Endodermal cell (in vitro differentiated cells): ENCODE measurements at regions not wholly inside any gene's neighbourhood (a gene's known extent, or its start where the extent isn't known, plus 50 kb on each side); places are given as distances from the start of the nearest gene placed in this dataset.

Source experiments
- DNase-seq: peaks from one replicate; pipeline ENCODE4 v3.0.0-alpha.2; 2017
- H3K27ac ChIP-seq: 2 replicates; pipeline ENCODE4 v1.5.1; 2013; ENCODE audit warnings: mild to moderate bottlenecking, low read depth, low read length, moderate library complexity
- H3K27me3 ChIP-seq: 2 replicates; pipeline ENCODE4 v1.6.1; 2013; ENCODE audit warnings: mild to moderate bottlenecking, low read length, moderate library complexity; ENCODE audit not compliant: insufficient read depth, control insufficient read depth, poor library complexity, severe bottlenecking
- H3K36me3 ChIP-seq: 2 replicates; pipeline ENCODE4 v1.7.0; 2013; ENCODE audit warnings: mild to moderate bottlenecking, low read length, moderate library complexity; ENCODE audit not compliant: control insufficient read depth, insufficient read depth
- H3K4me1 ChIP-seq: one replicate; pipeline ENCODE4 v1.7.0; 2013; ENCODE audit warnings: low read length; ENCODE audit not compliant: control insufficient read depth, insufficient read depth
- H3K4me3 ChIP-seq: 2 replicates; pipeline ENCODE4 v1.5.1; 2013; ENCODE audit warnings: mild to moderate bottlenecking, low read length, moderate library complexity
- H3K9ac ChIP-seq: 2 replicates; pipeline ENCODE4 v1.6.1; 2013; ENCODE audit warnings: mild to moderate bottlenecking, low read length, moderate library complexity; ENCODE audit not compliant: poor library complexity, severe bottlenecking; ENCODE audit errors: extremely low read depth
- H3K9me3 ChIP-seq: 2 replicates; pipeline ENCODE4 v1.6.1; 2013; ENCODE audit warnings: mild to moderate bottlenecking, low read length, moderate library complexity; ENCODE audit not compliant: control insufficient read depth
- H3K27ac Mint-ChIP-seq: 2 replicates; pipeline ENCODE4 v1.8.0; 2020; ENCODE audit warnings: mixed read lengths
- H3K27me3 Mint-ChIP-seq: 2 replicates; pipeline ENCODE4 v1.8.0; 2021; ENCODE audit warnings: mild to moderate bottlenecking, mixed read lengths; ENCODE audit not compliant: insufficient read depth
- H3K36me3 Mint-ChIP-seq: 2 replicates; pipeline ENCODE4 v1.8.0; 2020; ENCODE audit warnings: low read depth, mixed read lengths
- H3K4me1 Mint-ChIP-seq: 2 replicates; pipeline ENCODE4 v1.8.0; 2020; ENCODE audit warnings: mixed read lengths
- H3K4me3 Mint-ChIP-seq: 2 replicates; pipeline ENCODE4 v1.8.0; 2020; ENCODE audit warnings: mild to moderate bottlenecking, moderate library complexity, mixed read lengths
- H3K9me3 Mint-ChIP-seq: 2 replicates; pipeline ENCODE4 v1.8.0; 2020; ENCODE audit warnings: mild to moderate bottlenecking, mixed read lengths
- CTCF ChIP-seq: fragments of 200-600 bp; sonication (generic); conservative IDR thresholded peaks from 2 replicates; pipeline ENCODE4 v1.5.0; 2021; ENCODE audit warnings: antibody characterized with exemption, mild to moderate bottlenecking
- WGBS, 2 experiments: methylation state at CpG; one replicate each; pipeline versions ENCODE4 v1.1.5 to v1.1.7; 2013; ENCODE audit warnings: missing lambda C conversion rate in 2 of 2, mixed read lengths in 1 of 2; ENCODE audit not compliant: insufficient coverage in 1 of 2, insufficient read length in 1 of 2; 5-methylcytosine and 5-hydroxymethylcytosine counted together

- H3K36me3 Mint-ChIP-seq = no peaks in the 10 kb centered on the region
- H3K4me1 Mint-ChIP-seq = peaks cover 11% of the 10 kb centered on the region
- Histone ChIP-seq H3K27me3 (no peaks in the 10 kb centered on the region), H3K9me3 (no peaks in the 10 kb centered on the region), H3K4me3 (no peak overlapping the region), H3K36me3 (no peaks in the 10 kb centered on the region), H3K4me1 (no peaks in the 10 kb centered on the region), H3K9ac (no peak overlapping the region), H3K27ac (no peak overlapping the region)
- no peak for DNase-seq
- H3K9me3 Mint-ChIP-seq = no peaks in the 10 kb centered on the region
- peaks cover 5% of the 10 kb centered on the region for H3K27me3 Mint-ChIP-seq
- TF ChIP-seq CTCF = no peak
- no peak overlapping the region for H3K27ac Mint-ChIP-seq
- H3K4me3 Mint-ChIP-seq = no peak overlapping the region
- WGBS, 2 experiments = 90 to 94% methylated on average over 4 of the region's 4 CpGs
Observed at GRCh38 chr6:44548319-44548718, 160.8 kb downstream of the CDC5L start.

- Mint-ChIP-seq H3K36me3 (no peaks in the 10 kb centered on the region), H3K9me3 (no peaks in the 10 kb centered on the region), H3K4me1 (peaks cover 4% of the 10 kb centered on the region), H3K4me3 (no peak overlapping the region), H3K27ac (no peak overlapping the region), H3K27me3 (peaks cover 5% of the 10 kb centered on the region)
- H3K4me1 ChIP-seq = no peaks in the 10 kb centered on the region
- no peak overlapping the region for H3K9ac ChIP-seq
- H3K36me3 ChIP-seq = no peaks in the 10 kb centered on the region
- no peak overlapping the region for H3K4me3 ChIP-seq
- no peaks in the 10 kb centered on the region for H3K9me3 ChIP-seq
- no peak for DNase-seq
- no peaks in the 10 kb centered on the region for H3K27me3 ChIP-seq
- H3K27ac ChIP-seq = no peak overlapping the region
- WGBS, 2 experiments = 97% methylated on average over 3 of the region's 3 CpGs; no CpG with 5 or more reads in 1 of the 2 experiments
- no peak for TF ChIP-seq CTCF
Observed at GRCh38 chr6:44549516-44549915, 162.0 kb downstream of the CDC5L start.

- Histone ChIP-seq H3K9ac (no peak overlapping the region), H3K4me1 (peaks cover 6% of the 10 kb centered on the region), H3K27ac (no peak overlapping the region), H3K36me3 (no peaks in the 10 kb centered on the region), H3K4me3 (no peak overlapping the region), H3K9me3 (no peaks in the 10 kb centered on the region), H3K27me3 (no peaks in the 10 kb centered on the region)
- no peak overlapping the region for H3K4me3 Mint-ChIP-seq
- WGBS, 2 experiments = 93 to 100% methylated on average over 4 of the region's 4 CpGs
- no peak for TF ChIP-seq CTCF
- no peak overlapping the region for H3K27ac Mint-ChIP-seq
- H3K27me3 Mint-ChIP-seq = peaks cover 3% of the 10 kb centered on the region
- H3K4me1 Mint-ChIP-seq = peaks cover 11% of the 10 kb centered on the region
- H3K36me3 Mint-ChIP-seq = no peaks in the 10 kb centered on the region
- no peaks in the 10 kb centered on the region for H3K9me3 Mint-ChIP-seq
- DNase-seq = no peak
Observed at GRCh38 chr6:44554194-44554593, 166.7 kb downstream of the CDC5L start.
